Ovary (tissue), 7 donors: ENCODE measurements at regions not wholly inside any gene's neighbourhood (a gene's known extent, or its start where the extent isn't known, plus 50 kb on each side); places are given as distances from the start of the nearest gene placed in this dataset.
"Not testable (repeated sequence)": the region's sequence is repeated elsewhere in the genome, so short reads cannot be mapped to it uniquely, and the experiment has no call there.

Experiments
- DNase-seq, 5 donors: peaks; one replicate each; pipeline ENCODE4 v3.0.0-alpha.2; 2019 to 2020
- H3K27ac ChIP-seq, 2 donors: fragments of 200-600 bp; one replicate each; pipeline versions ENCODE4 v1.5.1 to v1.8.0; 2019 to 2022
- H3K27me3 ChIP-seq: fragments of 200-600 bp; one replicate; pipeline ENCODE4 v1.8.0; 2022
- H3K36me3 ChIP-seq: fragments of 200-600 bp; sonication (generic); one replicate; pipeline ENCODE4 v1.5.1; 2019
- H3K4me1 ChIP-seq: one replicate; pipeline ENCODE4 v1.8.1; 2013; ENCODE audit warnings: mild to moderate bottlenecking, moderate library complexity; ENCODE audit not compliant: insufficient read depth
- H3K4me3 ChIP-seq: fragments of 200-600 bp; sonication (generic); one replicate; pipeline ENCODE4 v1.5.1; 2017
- H3K9me3 ChIP-seq, 2 donors: fragments of 200-600 bp in 1 of 2; sonication (generic) in 1 of 2; one replicate each; pipeline versions ENCODE4 v1.5.1 to v1.8.1; 2013 to 2019; ENCODE audit warnings: mild to moderate bottlenecking in 1 of 2, moderate library complexity in 1 of 2
- CTCF ChIP-seq, 3 donors: fragments of 450-650 bp in 2 of 3; fragments of 200-600 bp in 1 of 3; IDR thresholded peaks; one replicate each; pipeline versions ENCODE4 v1.5.1 to v1.8.0; 2016 to 2022; ENCODE audit warnings: antibody characterized with exemption in 3 of 3, mild to moderate bottlenecking in 1 of 3
- EP300 ChIP-seq: sonication (generic); formaldehyde crosslinking; IDR thresholded peaks from one replicate; pipeline ENCODE4 v1.6.1; 2017; ENCODE audit warnings: antibody characterized with exemption
- POLR2A ChIP-seq: fragments of 450-650 bp; IDR thresholded peaks from one replicate; pipeline ENCODE4 v1.6.1; 2017; ENCODE audit warnings: antibody characterized with exemption, mild to moderate bottlenecking, moderate library complexity
- WGBS, 3 donors: extraction: QIAGEN DNeasy Blood & Tissue Kit in 1 of 3; methylation state at CpG; one replicate each; pipeline versions ENCODE4 v1.1.5 to v1.1.7; 2013 to 2017; 5-methylcytosine and 5-hydroxymethylcytosine counted together
- intact Hi-C, 4 donors: fragments of 100-400 bp; cut with DNase I; formaldehyde crosslinking; loops; one replicate each; pipeline versions ENCODE4 v1.11.0 to v1.15.1; 2022 to 2023
- donor health status: DM: no; HTN: no; CAD: no; lungs with moderate emphysema.
- donor health status: DM: no; HTN: no; CAD: no.
- donor health status: Bipolar disorder and iron deficiency.
- donor health status: DM: no; HTN: no; CAD: no.
- donor health status: DM: yes; HTN: yes; CAD: no.

- H3K36me3 ChIP-seq: no peaks in the 10 kb centered on the region
- DNase-seq: no peak
- intact Hi-C loops: no loop called here
- no peaks in the 10 kb centered on the region for H3K9me3 ChIP-seq
- no peak overlapping the region for H3K27ac ChIP-seq
- 67 to 72% (median 71%) methylated on average over 2 of the region's 2 CpGs for WGBS, 3 donors
- no peaks in the 10 kb centered on the region for H3K4me1 ChIP-seq
- H3K27me3 ChIP-seq: no peaks in the 10 kb centered on the region
- TF ChIP-seq CTCF (IDR thresholded peaks at IDR 0.05) (no peak), EP300 (no peak), POLR2A (no peak)
- H3K4me3 ChIP-seq: no peak overlapping the region
These were observed 308.0 kb upstream of the RPS23 start for GRCh38 chr5:82586181-82586580.

- intact Hi-C loops: no loop called here
- Histone ChIP-seq H3K9me3 (no peaks in the 10 kb centered on the region), H3K4me1 (no peaks in the 10 kb centered on the region), H3K27ac (no peak overlapping the region), H3K27me3 (no peaks in the 10 kb centered on the region), H3K4me3 (no peak overlapping the region), H3K36me3 (no peaks in the 10 kb centered on the region)
- TF ChIP-seq CTCF (IDR thresholded peaks at IDR 0.05) (no peak), EP300 (no peak), POLR2A (no peak)
- DNase-seq: no peak
- 89 to 94% (median 91%) methylated on average over 4 of the region's 4 CpGs for WGBS, 3 donors
These were observed 306.5 kb upstream of the RPS23 start for GRCh38 chr5:82584631-82585030.

GRCh38 chr5:82583331-82583730 is 305.2 kb upstream of the RPS23 start:
- intact Hi-C loops, H3K4me1 ChIP-seq, H3K27ac ChIP-seq, H3K9me3 ChIP-seq, H3K4me3 ChIP-seq, H3K36me3 ChIP-seq, DNase-seq, H3K27me3 ChIP-seq: not testable (repeated sequence)
- 94 to 96% (median 96%) methylated on average over 6 of the region's 6 CpGs for WGBS, 3 donors

GRCh38 chr5:82564963-82565362 is 286.8 kb upstream of the RPS23 start:
- DNase-seq: no peak
- TF ChIP-seq EP300: no peak
- H3K4me1 ChIP-seq: no peaks in the 10 kb centered on the region
- no peak overlapping the region for H3K27ac ChIP-seq
- no peaks in the 10 kb centered on the region for H3K27me3 ChIP-seq
- H3K36me3 ChIP-seq: no peaks in the 10 kb centered on the region
- no peak overlapping the region for H3K4me3 ChIP-seq
- 88 to 100% (median 90%) methylated on average over 1 of the region's 1 CpG for WGBS, 3 donors
- no peaks in the 10 kb centered on the region for H3K9me3 ChIP-seq
- intact Hi-C loops: no loop called here

GRCh38 chr5:82563745-82564144 is 285.6 kb upstream of the RPS23 start:
- intact Hi-C loops: no loop called here

More at GRCh38 chr5:82563745-82564144, 285.6 kb upstream of the RPS23 start:
- H3K4me3 ChIP-seq: no peak overlapping the region
- H3K4me1 ChIP-seq: no peaks in the 10 kb centered on the region
- no peaks in the 10 kb centered on the region for H3K36me3 ChIP-seq
- TF ChIP-seq EP300: no peak
- no peak for TF ChIP-seq CTCF (IDR thresholded peaks at IDR 0.05)
- TF ChIP-seq POLR2A: no peak
- no peak for DNase-seq
- no peaks in the 10 kb centered on the region for H3K9me3 ChIP-seq
- no peak overlapping the region for H3K27ac ChIP-seq
- H3K27me3 ChIP-seq: no peaks in the 10 kb centered on the region
